Thoracic aorta (tissue), 2 donors: ENCODE measurements at regions not wholly inside any gene's neighbourhood (a gene's known extent, or its start where the extent isn't known, plus 50 kb on each side); places are given as distances from the start of the nearest gene placed in this dataset.

Experiments
- ATAC-seq: fragments of 150-250 bp; one replicate; pipeline ENCODE4 v1.8.0; 2017; ENCODE audit warnings: low read depth; ENCODE audit not compliant: insufficient number of reproducible peaks, low FRiP score
- DNase-seq: peaks from one replicate; pipeline ENCODE4 v3.0.0-alpha.2; 2020; ENCODE audit warnings: low spot score
- H3K27ac ChIP-seq, 2 donors: fragments of 200-600 bp; sonication (generic); 1 replicate in 1 of 2; 2 replicates in 1 of 2; pipeline ENCODE4 v1.5.1; 2016; ENCODE audit warnings: mild to moderate bottlenecking in 2 of 2, moderate library complexity in 2 of 2
- H3K27me3 ChIP-seq: fragments of 200-600 bp; sonication (generic); replicated peaks from 2 replicates; pipeline ENCODE4 v1.6.0; 2016; ENCODE audit warnings: mild to moderate bottlenecking; ENCODE audit not compliant: insufficient read depth
- H3K36me3 ChIP-seq: fragments of 200-600 bp; sonication (generic); one replicate; pipeline ENCODE4 v1.5.1; 2016
- H3K4me1 ChIP-seq, 2 donors: fragments of 200-600 bp; sonication (generic); 1 replicate in 1 of 2; 2 replicates in 1 of 2; pipeline versions ENCODE4 v1.5.1 to v1.6.0; 2016; ENCODE audit warnings: low read depth in 2 of 2, mild to moderate bottlenecking in 1 of 2; ENCODE audit not compliant: control insufficient read depth in 1 of 2
- H3K4me3 ChIP-seq: fragments of 200-600 bp; sonication (generic); 2 replicates; pipeline ENCODE4 v1.5.1; 2016; ENCODE audit warnings: mild to moderate bottlenecking
- H3K9me3 ChIP-seq: fragments of 200-600 bp; sonication (generic); 2 replicates; pipeline ENCODE4 v1.5.1; 2016
- CTCF ChIP-seq: fragments of 200-600 bp; sonication (generic); IDR thresholded peaks from one replicate; pipeline ENCODE4 v1.5.1; 2019; ENCODE audit warnings: antibody characterized with exemption

DNA sequence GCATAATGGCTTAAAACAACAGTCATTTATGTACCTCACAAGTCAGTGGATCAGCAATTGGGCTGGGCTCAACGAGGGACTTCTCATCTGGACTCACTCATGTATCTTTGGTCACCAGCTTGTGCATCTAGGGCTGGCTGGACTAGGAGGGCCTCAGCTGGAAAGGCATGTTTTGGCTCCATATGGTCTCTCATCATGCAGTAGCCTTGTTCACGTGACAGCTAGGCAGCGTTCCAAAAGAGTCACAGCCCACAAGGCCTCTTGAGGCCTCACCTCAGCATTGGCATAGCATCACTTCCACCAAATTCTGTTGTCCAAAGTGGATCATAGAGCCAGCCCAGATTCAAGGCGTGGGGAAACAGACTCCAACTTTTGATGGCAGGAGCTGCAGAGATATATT is 110.1 kb downstream of the MAFB start:
- Histone ChIP-seq H3K36me3 (no peaks in the 10 kb centered on the region), H3K27ac (no peak overlapping the region), H3K4me3 (no peak overlapping the region), H3K4me1 (no peaks in the 10 kb centered on the region), H3K27me3 (no peaks in the 10 kb centered on the region), H3K9me3 (no peaks in the 10 kb centered on the region)
- DNase-seq: no peak
- no peak for TF ChIP-seq CTCF
- ATAC-seq: no peak

GRCh38 chr20:40575851-40576250 is 113.2 kb downstream of the MAFB start:
- Histone ChIP-seq H3K27me3 (no peaks in the 10 kb centered on the region), H3K4me3 (no peak overlapping the region), H3K9me3 (no peaks in the 10 kb centered on the region), H3K27ac (no peak overlapping the region), H3K4me1 (no peaks in the 10 kb centered on the region), H3K36me3 (no peaks in the 10 kb centered on the region)
- no peak for TF ChIP-seq CTCF
- ATAC-seq: no peak
- DNase-seq: no peak

- H3K4me1 ChIP-seq: no peaks in the 10 kb centered on the region
- H3K27ac ChIP-seq: no peak overlapping the region
- H3K36me3 ChIP-seq: no peaks in the 10 kb centered on the region
- ATAC-seq (no peak), DNase-seq (no peak)
- TF ChIP-seq CTCF: no peak
- H3K27me3 ChIP-seq: no peaks in the 10 kb centered on the region
- H3K9me3 ChIP-seq: no peaks in the 10 kb centered on the region
- H3K4me3 ChIP-seq: no peak overlapping the region
These were observed 116.8 kb downstream of the MAFB start for GRCh38 chr20:40572251-40572650.

DNA sequence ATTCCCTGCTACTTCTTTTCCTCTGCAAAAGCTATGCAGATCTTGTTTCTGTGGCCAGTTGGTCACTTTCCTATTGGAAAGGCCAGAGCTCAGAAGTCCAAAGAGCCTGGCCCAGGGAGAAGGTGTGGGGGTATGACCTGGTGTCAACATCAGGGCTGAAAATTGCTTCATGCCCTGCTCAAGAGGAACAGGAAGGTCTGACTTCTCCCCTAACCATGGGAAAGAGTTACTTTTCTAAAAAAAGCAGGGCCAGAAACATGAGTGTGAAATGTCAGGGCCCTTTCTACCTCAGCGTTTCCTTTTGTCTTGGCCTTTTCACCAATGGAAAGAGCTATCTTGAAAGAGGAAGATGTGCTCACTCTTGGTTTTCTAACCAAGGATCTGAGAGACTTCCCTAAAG is 117.4 kb downstream of the MAFB start:
- Histone ChIP-seq H3K27me3 (no peaks in the 10 kb centered on the region), H3K4me3 (no peak overlapping the region), H3K27ac (no peak overlapping the region), H3K4me1 (no peaks in the 10 kb centered on the region), H3K9me3 (no peaks in the 10 kb centered on the region), H3K36me3 (no peaks in the 10 kb centered on the region)
- no peak for TF ChIP-seq CTCF
- ATAC-seq: no peak
- no peak for DNase-seq

GRCh38 chr20:40568200-40568599 is 120.8 kb downstream of the MAFB start:
- no peak for TF ChIP-seq CTCF
- Histone ChIP-seq H3K36me3 (no peaks in the 10 kb centered on the region), H3K27me3 (no peaks in the 10 kb centered on the region)

More at GRCh38 chr20:40568200-40568599, 120.8 kb downstream of the MAFB start:
- Histone ChIP-seq H3K4me3 (no peak overlapping the region), H3K27ac (no peak overlapping the region), H3K9me3 (no peaks in the 10 kb centered on the region), H3K4me1 (peaks cover 14 to 22% of the 10 kb centered on the region in 2 donors)
- DNase-seq (no peak), ATAC-seq (no peak)
